GM12865 (cell line): ENCODE measurements at regions not wholly inside any gene's neighbourhood (a gene's known extent, or its start where the extent isn't known, plus 50 kb on each side); places are given as distances from the start of the nearest gene placed in this dataset.
"Not testable (repeated sequence)": the region's sequence is repeated elsewhere in the genome, so short reads cannot be mapped to it uniquely, and the experiment has no call there.

Source experiments
- DNase-seq: peaks from one replicate; pipeline ENCODE4 v3.0.0; 2010; ENCODE audit warnings: low read depth
- H3K4me3 ChIP-seq: 2 replicates; pipeline ENCODE4 v1.5.1; 2011; ENCODE audit warnings: mild to moderate bottlenecking, low read depth, low read length, control low read depth
- CTCF ChIP-seq: IDR thresholded peaks from 2 replicates; pipeline ENCODE4 v1.5.1; 2011; ENCODE audit warnings: low read length, control low read depth, low read depth, inconsistent platforms; ENCODE audit not compliant: insufficient read depth; ENCODE audit errors: missing control alignments

GRCh38 chr11:121379145-121379810 is 72.8 kb upstream of the SORL1 start:
- peak; percentile 42 for TF ChIP-seq CTCF
- not testable (repeated sequence) for H3K4me3 ChIP-seq
- DNase-seq, result peak; percentile 59

DNA sequence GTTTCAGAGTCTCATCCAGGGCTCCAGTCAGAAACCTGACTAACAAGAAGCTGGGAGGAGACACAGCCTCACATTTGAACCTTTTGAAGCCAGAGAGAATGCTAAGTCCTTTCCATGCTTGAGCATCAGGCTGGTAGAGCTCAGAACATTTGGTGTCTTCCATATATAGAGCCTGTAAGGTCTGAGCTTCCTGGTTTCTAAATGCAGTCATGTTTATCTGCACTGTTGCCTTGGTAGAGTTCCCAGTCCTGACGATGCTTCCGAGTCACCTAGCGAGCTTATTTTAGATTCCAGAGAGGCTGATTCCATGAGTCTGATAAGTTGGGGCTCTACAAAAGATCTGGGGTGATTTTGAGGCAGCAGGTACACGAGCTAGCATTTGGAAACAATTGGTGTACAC is 68.4 kb upstream of the SORL1 start:
- no peak overlapping the region for H3K4me3 ChIP-seq
- no peak for TF ChIP-seq CTCF
- DNase-seq, result no peak

DNA sequence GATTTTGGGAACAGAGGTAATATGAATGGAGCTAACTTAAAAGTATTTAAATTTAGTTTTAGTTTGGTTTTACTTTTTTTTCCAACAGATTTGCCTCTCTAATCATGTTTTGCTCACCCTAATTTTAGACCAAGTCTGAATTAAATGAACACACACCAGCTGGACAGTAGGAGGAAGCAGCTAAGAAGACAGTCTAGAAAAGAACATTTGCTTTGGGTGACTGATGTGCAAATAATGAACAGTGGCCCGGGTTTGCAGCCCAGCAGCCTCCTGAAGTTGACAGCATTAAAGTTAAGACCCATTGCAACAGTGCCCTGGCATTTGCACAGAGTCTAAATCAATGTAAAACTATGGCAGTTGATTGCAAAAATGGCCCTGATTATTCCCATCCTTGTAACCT is 66.4 kb upstream of the SORL1 start:
- TF ChIP-seq CTCF, result no peak
- no peak for DNase-seq
- no peak overlapping the region for H3K4me3 ChIP-seq
